Lower leg skin (tissue), 3 donors: ENCODE measurements at regions not wholly inside any gene's neighbourhood (a gene's known extent, or its start where the extent isn't known, plus 50 kb on each side); places are given as distances from the start of the nearest gene placed in this dataset.

Experiments
- CTCF ChIP-seq, 3 donors: fragments of 450-650 bp; IDR thresholded peaks; one replicate each; pipeline ENCODE4 v1.5.1; 2016; ENCODE audit warnings: antibody characterized with exemption in 3 of 3, mild to moderate bottlenecking in 3 of 3, moderate library complexity in 2 of 3
- POLR2A ChIP-seq, 2 donors: fragments of 450-650 bp; IDR thresholded peaks; one replicate each; pipeline ENCODE4 v1.6.1; 2016 to 2017; ENCODE audit warnings: antibody characterized with exemption in 2 of 2, mild to moderate bottlenecking in 1 of 2, moderate library complexity in 1 of 2

GRCh38 chr3:111414531-111414930, 127.5 kb upstream of the CD96 start:
- no peak for TF ChIP-seq CTCF (IDR thresholded peaks at IDR 0.05)
- TF ChIP-seq POLR2A (IDR thresholded peaks at IDR 0.05), result no peak
